ENCODE measurements at regions not wholly inside any gene's neighbourhood (a gene's known extent, or its start where the extent isn't known, plus 50 kb on each side); places are given as distances from the start of the nearest gene placed in this dataset.

- TF ChIP-seq POLR2A (IDR thresholded peaks at IDR 0.05), result no peak
- TF ChIP-seq, protein P1, sequence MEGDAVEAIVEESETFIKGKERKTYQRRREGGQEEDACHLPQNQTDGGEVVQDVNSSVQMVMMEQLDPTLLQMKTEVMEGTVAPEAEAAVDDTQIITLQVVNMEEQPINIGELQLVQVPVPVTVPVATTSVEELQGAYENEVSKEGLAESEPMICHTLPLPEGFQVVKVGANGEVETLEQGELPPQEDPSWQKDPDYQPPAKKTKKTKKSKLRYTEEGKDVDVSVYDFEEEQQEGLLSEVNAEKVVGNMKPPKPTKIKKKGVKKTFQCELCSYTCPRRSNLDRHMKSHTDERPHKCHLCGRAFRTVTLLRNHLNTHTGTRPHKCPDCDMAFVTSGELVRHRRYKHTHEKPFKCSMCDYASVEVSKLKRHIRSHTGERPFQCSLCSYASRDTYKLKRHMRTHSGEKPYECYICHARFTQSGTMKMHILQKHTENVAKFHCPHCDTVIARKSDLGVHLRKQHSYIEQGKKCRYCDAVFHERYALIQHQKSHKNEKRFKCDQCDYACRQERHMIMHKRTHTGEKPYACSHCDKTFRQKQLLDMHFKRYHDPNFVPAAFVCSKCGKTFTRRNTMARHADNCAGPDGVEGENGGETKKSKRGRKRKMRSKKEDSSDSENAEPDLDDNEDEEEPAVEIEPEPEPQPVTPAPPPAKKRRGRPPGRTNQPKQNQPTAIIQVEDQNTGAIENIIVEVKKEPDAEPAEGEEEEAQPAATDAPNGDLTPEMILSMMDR (IDR thresholded peaks at IDR 0.05), result no peak
Measured at GRCh38 chr17:79252886-79253285, 178.3 kb downstream of the ENGASE start.

Data from tibial nerve (tissue), 3 donors.